NCI-H1694 treated with DMSO at 0.1 percent for 48 hours (cell line): ENCODE measurements at regions not wholly inside any gene's neighbourhood (a gene's known extent, or its start where the extent isn't known, plus 50 kb on each side); places are given as distances from the start of the nearest gene placed in this dataset.
A peak's percentile ranks its signal among the peaks of the same experiment; 100 is the strongest.

Source experiments
- DNase-seq: peaks from one replicate; lab custom pipeline; 2025; lab: John Stamatoyannopoulos, UW

- no peak for DNase-seq
Measured at GRCh38 chr14:55942826-55943225, 175.4 kb upstream of the PELI2 start.

GRCh38 chr14:55944757-55945156 is 173.5 kb upstream of the PELI2 start:
- DNase-seq, result no peak

GRCh38 chr14:55946231-55946630 is 172.0 kb upstream of the PELI2 start:
- no peak for DNase-seq

- no peak for DNase-seq
Measured at GRCh38 chr14:55948399-55948798, 169.8 kb upstream of the PELI2 start.

GRCh38 chr14:55949708-55950107 is 168.5 kb upstream of the PELI2 start:
- DNase-seq, result no peak

GRCh38 chr14:55950135-55950534 is 168.1 kb upstream of the PELI2 start:
- no peak for DNase-seq

GRCh38 chr14:55951341-55952206 is 166.6 kb upstream of the PELI2 start:
- no peak for DNase-seq

GRCh38 chr14:55954108-55954507 is 164.1 kb upstream of the PELI2 start:
- DNase-seq, result no peak

GRCh38 chr14:55955175-55955574 is 163.0 kb upstream of the PELI2 start:
- DNase-seq, result no peak

GRCh38 chr14:55957950-55958349 is 160.3 kb upstream of the PELI2 start:
- DNase-seq, result no peak

- no peak for DNase-seq
Measured at GRCh38 chr14:55963295-55963694, 154.9 kb upstream of the PELI2 start.

GRCh38 chr14:55964091-55964490 is 154.1 kb upstream of the PELI2 start:
- DNase-seq, result no peak

- peak; percentile 98 for DNase-seq
Measured at GRCh38 chr14:55964821-55965220, 153.4 kb upstream of the PELI2 start.

GRCh38 chr14:55965851-55966250 is 152.4 kb upstream of the PELI2 start:
- DNase-seq, result no peak

GRCh38 chr14:55968741-55969140 is 149.5 kb upstream of the PELI2 start:
- no peak for DNase-seq

GRCh38 chr14:55973285-55973800 is 144.9 kb upstream of the PELI2 start:
- no peak for DNase-seq

- DNase-seq, result no peak
Measured at GRCh38 chr14:55973911-55974630, 144.1 kb upstream of the PELI2 start.

- no peak for DNase-seq
Measured at GRCh38 chr14:55975281-55975910, 142.8 kb upstream of the PELI2 start.

- no peak for DNase-seq
Measured at GRCh38 chr14:55976219-55976618, 142.0 kb upstream of the PELI2 start.

GRCh38 chr14:55976655-55977054 is 141.6 kb upstream of the PELI2 start:
- DNase-seq, result no peak

GRCh38 chr14:55977392-55978150 is 140.6 kb upstream of the PELI2 start:
- DNase-seq, result no peak

GRCh38 chr14:55979096-55979495 is 139.1 kb upstream of the PELI2 start:
- peak; percentile 76 for DNase-seq
